ENCODE measurements at regions not wholly inside any gene's neighbourhood (a gene's known extent, or its start where the extent isn't known, plus 50 kb on each side); places are given as distances from the start of the nearest gene placed in this dataset.

GRCh38 chr6:84975316-84975715 lies 210.9 kb upstream of the TBX18 start:
- no peak overlapping the region for H3K9ac ChIP-seq (ENCODE audit: low read length)
- no peaks in the 10 kb centered on the region for H3K27me3 ChIP-seq (ENCODE audit: insufficient read depth, low read length)
- TF ChIP-seq, protein P1, sequence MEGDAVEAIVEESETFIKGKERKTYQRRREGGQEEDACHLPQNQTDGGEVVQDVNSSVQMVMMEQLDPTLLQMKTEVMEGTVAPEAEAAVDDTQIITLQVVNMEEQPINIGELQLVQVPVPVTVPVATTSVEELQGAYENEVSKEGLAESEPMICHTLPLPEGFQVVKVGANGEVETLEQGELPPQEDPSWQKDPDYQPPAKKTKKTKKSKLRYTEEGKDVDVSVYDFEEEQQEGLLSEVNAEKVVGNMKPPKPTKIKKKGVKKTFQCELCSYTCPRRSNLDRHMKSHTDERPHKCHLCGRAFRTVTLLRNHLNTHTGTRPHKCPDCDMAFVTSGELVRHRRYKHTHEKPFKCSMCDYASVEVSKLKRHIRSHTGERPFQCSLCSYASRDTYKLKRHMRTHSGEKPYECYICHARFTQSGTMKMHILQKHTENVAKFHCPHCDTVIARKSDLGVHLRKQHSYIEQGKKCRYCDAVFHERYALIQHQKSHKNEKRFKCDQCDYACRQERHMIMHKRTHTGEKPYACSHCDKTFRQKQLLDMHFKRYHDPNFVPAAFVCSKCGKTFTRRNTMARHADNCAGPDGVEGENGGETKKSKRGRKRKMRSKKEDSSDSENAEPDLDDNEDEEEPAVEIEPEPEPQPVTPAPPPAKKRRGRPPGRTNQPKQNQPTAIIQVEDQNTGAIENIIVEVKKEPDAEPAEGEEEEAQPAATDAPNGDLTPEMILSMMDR (IDR thresholded peaks at IDR 0.05; ENCODE audit: low read length): no peak
- no peak for TF ChIP-seq EZH2 (IDR thresholded peaks at IDR 0.05; ENCODE audit: borderline replicate concordance, low read length)
- no peak overlapping the region for H3K27ac ChIP-seq (ENCODE audit: low read depth, low read length, poor library complexity, severe bottlenecking)
- H3K9me3 ChIP-seq (ENCODE audit: low read length): no peaks in the 10 kb centered on the region
- H3K4me2 ChIP-seq (ENCODE audit: low read length): no peak overlapping the region
- no peak overlapping the region for H3K4me3 ChIP-seq (ENCODE audit: low read depth, low read length, poor library complexity, severe bottlenecking)
- H3F3A ChIP-seq (ENCODE audit: insufficient read depth, low read length): no peaks in the 10 kb centered on the region
- no peaks in the 10 kb centered on the region for H3K4me1 ChIP-seq (ENCODE audit: insufficient read depth, low read length, severe bottlenecking)
- no peaks in the 10 kb centered on the region for H3K79me2 ChIP-seq (ENCODE audit: insufficient read depth, low read length)
- no peak overlapping the region for H2AFZ ChIP-seq (ENCODE audit: low read length)
- H3K36me3 ChIP-seq (ENCODE audit: insufficient read depth, low read length): no peaks in the 10 kb centered on the region
- H4K20me1 ChIP-seq (ENCODE audit: insufficient read depth, low read length): no peaks in the 10 kb centered on the region
- H3K9me2 ChIP-seq (ENCODE audit: low read depth, low read length): no peaks in the 10 kb centered on the region

DNA sequence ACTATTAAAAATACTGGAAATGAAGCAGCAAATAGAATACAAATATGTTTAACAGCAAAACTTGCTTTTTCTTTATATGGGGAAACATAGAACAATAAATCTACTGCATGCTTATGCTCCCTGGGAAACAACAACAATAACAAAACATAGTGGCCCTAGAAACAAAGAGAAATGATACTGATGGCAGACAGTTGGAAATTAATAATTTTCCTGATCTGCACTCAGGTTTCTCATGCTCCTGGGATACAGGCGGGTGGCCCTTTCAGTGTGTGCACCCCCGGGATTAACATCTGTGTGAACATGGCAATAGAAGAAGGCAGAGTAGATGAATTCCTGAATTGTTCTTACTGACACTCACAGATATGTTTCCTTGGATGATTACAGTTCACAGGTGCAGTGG lies 209.2 kb upstream of the TBX18 start:
- no peak overlapping the region for H2AFZ ChIP-seq (ENCODE audit: low read length)
- no peaks in the 10 kb centered on the region for H3K79me2 ChIP-seq (ENCODE audit: insufficient read depth, low read length)

GRCh38 chr6:84967965-84968364 lies 203.6 kb upstream of the TBX18 start:
- Histone ChIP-seq H3K9me3 (ENCODE audit: low read length) (no peaks in the 10 kb centered on the region), H3K27me3 (ENCODE audit: insufficient read depth, low read length) (no peaks in the 10 kb centered on the region), H3K4me2 (ENCODE audit: low read length) (no peak overlapping the region), H3K4me3 (ENCODE audit: low read depth, low read length, poor library complexity, severe bottlenecking) (no peak overlapping the region), H3K79me2 (ENCODE audit: insufficient read depth, low read length) (no peaks in the 10 kb centered on the region), H3K4me1 (ENCODE audit: insufficient read depth, low read length, severe bottlenecking) (no peaks in the 10 kb centered on the region), H4K20me1 (ENCODE audit: insufficient read depth, low read length) (no peaks in the 10 kb centered on the region), H2AFZ (ENCODE audit: low read length) (no peak overlapping the region), H3F3A (ENCODE audit: insufficient read depth, low read length) (no peaks in the 10 kb centered on the region), H3K27ac (ENCODE audit: low read depth, low read length, poor library complexity, severe bottlenecking) (no peak overlapping the region), H3K36me3 (ENCODE audit: insufficient read depth, low read length) (no peaks in the 10 kb centered on the region), H3K9ac (ENCODE audit: low read length) (no peak overlapping the region), H3K9me2 (ENCODE audit: low read depth, low read length) (no peaks in the 10 kb centered on the region)
- TF ChIP-seq, protein P1 (IDR thresholded peaks at IDR 0.05; ENCODE audit: low read length): no peak
- TF ChIP-seq EZH2 (IDR thresholded peaks at IDR 0.05; ENCODE audit: borderline replicate concordance, low read length): no peak

More for the DNA sequence above, 209.2 kb upstream of the TBX18 start:
- Histone ChIP-seq H3K9me3 (ENCODE audit: low read length) (no peaks in the 10 kb centered on the region), H3K27me3 (ENCODE audit: insufficient read depth, low read length) (no peaks in the 10 kb centered on the region), H3K27ac (ENCODE audit: low read depth, low read length, poor library complexity, severe bottlenecking) (no peak overlapping the region), H3F3A (ENCODE audit: insufficient read depth, low read length) (no peaks in the 10 kb centered on the region), H3K9ac (ENCODE audit: low read length) (no peak overlapping the region), H3K9me2 (ENCODE audit: low read depth, low read length) (no peaks in the 10 kb centered on the region), H3K36me3 (ENCODE audit: insufficient read depth, low read length) (no peaks in the 10 kb centered on the region), H3K4me1 (ENCODE audit: insufficient read depth, low read length, severe bottlenecking) (no peaks in the 10 kb centered on the region), H4K20me1 (ENCODE audit: insufficient read depth, low read length) (no peaks in the 10 kb centered on the region), H3K4me2 (ENCODE audit: low read length) (no peak overlapping the region), H3K4me3 (ENCODE audit: low read depth, low read length, poor library complexity, severe bottlenecking) (no peak overlapping the region)
- TF ChIP-seq, protein P1 (IDR thresholded peaks at IDR 0.05; ENCODE audit: low read length): no peak
- TF ChIP-seq EZH2 (IDR thresholded peaks at IDR 0.05; ENCODE audit: borderline replicate concordance, low read length): no peak
